WTC11 (cell line): ENCODE measurements at regions not wholly inside any gene's neighbourhood (a gene's known extent, or its start where the extent isn't known, plus 50 kb on each side); places are given as distances from the start of the nearest gene placed in this dataset.

ENCODE experiments used
- ATF2 ChIP-seq: sonication (generic); formaldehyde crosslinking; IDR thresholded peaks from 2 replicates; pipeline ENCODE4 v1.8.1; 2022; ENCODE audit warnings: low read depth, missing genetic modification reagents, borderline replicate concordance
- ETV6 ChIP-seq: sonication (generic); formaldehyde crosslinking; IDR thresholded peaks from 2 replicates; pipeline ENCODE4 v1.8.1; 2022; ENCODE audit warnings: mild to moderate bottlenecking, missing genetic modification reagents
- KAT7 ChIP-seq: sonication (generic); formaldehyde crosslinking; IDR thresholded peaks from 2 replicates; pipeline ENCODE4 v1.8.1; 2023; ENCODE audit warnings: missing genetic modification reagents, mild to moderate bottlenecking, borderline replicate concordance
- MAX ChIP-seq: sonication (generic); formaldehyde crosslinking; IDR thresholded peaks from 2 replicates; pipeline ENCODE4 v1.8.0; 2022; ENCODE audit warnings: mild to moderate bottlenecking, missing genetic modification reagents
- MYBL2 ChIP-seq: sonication (generic); formaldehyde crosslinking; IDR thresholded peaks from 2 replicates; pipeline ENCODE4 v1.8.1; 2023; ENCODE audit warnings: mild to moderate bottlenecking, moderate library complexity, missing genetic modification reagents
- ZNF671 ChIP-seq: fragments of 250-450 bp; sonication (Bioruptor Pico); IDR thresholded peaks from 2 replicates; pipeline ENCODE4 v1.8.0; 2021; ENCODE audit warnings: mild to moderate bottlenecking
- TF ChIP-seq, protein P1 (sequence below): fragments of 200-600 bp; IDR thresholded peaks from 2 replicates; pipeline ENCODE4 v1.8.0; 2022; ENCODE audit warnings: antibody characterized with exemption
- TF ChIP-seq, protein P2 (sequence below): sonication (generic); formaldehyde crosslinking; IDR thresholded peaks from 2 replicates; pipeline ENCODE4 v1.8.0; 2022; ENCODE audit warnings: mild to moderate bottlenecking, missing genetic modification reagents

GRCh38 chr6:122009000-122009350 lies 390.5 kb upstream of the HSF2 start:
- TF ChIP-seq, protein P1, sequence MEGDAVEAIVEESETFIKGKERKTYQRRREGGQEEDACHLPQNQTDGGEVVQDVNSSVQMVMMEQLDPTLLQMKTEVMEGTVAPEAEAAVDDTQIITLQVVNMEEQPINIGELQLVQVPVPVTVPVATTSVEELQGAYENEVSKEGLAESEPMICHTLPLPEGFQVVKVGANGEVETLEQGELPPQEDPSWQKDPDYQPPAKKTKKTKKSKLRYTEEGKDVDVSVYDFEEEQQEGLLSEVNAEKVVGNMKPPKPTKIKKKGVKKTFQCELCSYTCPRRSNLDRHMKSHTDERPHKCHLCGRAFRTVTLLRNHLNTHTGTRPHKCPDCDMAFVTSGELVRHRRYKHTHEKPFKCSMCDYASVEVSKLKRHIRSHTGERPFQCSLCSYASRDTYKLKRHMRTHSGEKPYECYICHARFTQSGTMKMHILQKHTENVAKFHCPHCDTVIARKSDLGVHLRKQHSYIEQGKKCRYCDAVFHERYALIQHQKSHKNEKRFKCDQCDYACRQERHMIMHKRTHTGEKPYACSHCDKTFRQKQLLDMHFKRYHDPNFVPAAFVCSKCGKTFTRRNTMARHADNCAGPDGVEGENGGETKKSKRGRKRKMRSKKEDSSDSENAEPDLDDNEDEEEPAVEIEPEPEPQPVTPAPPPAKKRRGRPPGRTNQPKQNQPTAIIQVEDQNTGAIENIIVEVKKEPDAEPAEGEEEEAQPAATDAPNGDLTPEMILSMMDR, result no peak
- TF ChIP-seq, protein P2, sequence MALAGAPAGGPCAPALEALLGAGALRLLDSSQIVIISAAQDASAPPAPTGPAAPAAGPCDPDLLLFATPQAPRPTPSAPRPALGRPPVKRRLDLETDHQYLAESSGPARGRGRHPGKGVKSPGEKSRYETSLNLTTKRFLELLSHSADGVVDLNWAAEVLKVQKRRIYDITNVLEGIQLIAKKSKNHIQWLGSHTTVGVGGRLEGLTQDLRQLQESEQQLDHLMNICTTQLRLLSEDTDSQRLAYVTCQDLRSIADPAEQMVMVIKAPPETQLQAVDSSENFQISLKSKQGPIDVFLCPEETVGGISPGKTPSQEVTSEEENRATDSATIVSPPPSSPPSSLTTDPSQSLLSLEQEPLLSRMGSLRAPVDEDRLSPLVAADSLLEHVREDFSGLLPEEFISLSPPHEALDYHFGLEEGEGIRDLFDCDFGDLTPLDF, result no peak
- TF ChIP-seq ZNF671 (CRISPR knock-in tag) (no peak), MAX (CRISPR knock-in tag) (no peak), KAT7 (CRISPR knock-in tag) (no peak), MYBL2 (CRISPR knock-in tag) (no peak), ATF2 (CRISPR knock-in tag) (no peak), ETV6 (no peak)
